ENCODE measurements at regions not wholly inside any gene's neighbourhood (a gene's known extent, or its start where the extent isn't known, plus 50 kb on each side); places are given as distances from the start of the nearest gene placed in this dataset.
"Not testable (repeated sequence)": the region's sequence is repeated elsewhere in the genome, so short reads cannot be mapped to it uniquely, and the experiment has no call there.

- H3K9ac ChIP-seq (ENCODE audit: low read length in 5 of 5); H3K9me3 ChIP-seq (ENCODE audit: control insufficient read depth in 5 of 5, low read length in 5 of 5); H3K27me3 ChIP-seq (ENCODE audit: control insufficient read depth in 5 of 5, insufficient read depth in 4 of 5, low read length in 5 of 5); H3K36me3 ChIP-seq (ENCODE audit: control insufficient read depth in 5 of 5, insufficient read depth in 5 of 5, low read length in 5 of 5); H3K27ac ChIP-seq (ENCODE audit: low read depth, low read length); H3K4me3 ChIP-seq (ENCODE audit: low read depth in 1 of 5, low read length in 5 of 5); H3K4me1 ChIP-seq (ENCODE audit: control insufficient read depth in 5 of 5, insufficient read depth in 5 of 5, low read length in 5 of 5): not testable (repeated sequence)
These were observed 90.4 kb downstream of the TEX51 start for GRCh38 chr2:126989064-126989463.

- no peaks in the 10 kb centered on the region for H3K4me1 ChIP-seq (ENCODE audit: control insufficient read depth in 5 of 5, insufficient read depth in 5 of 5, low read length in 5 of 5)
- H3K36me3 ChIP-seq (ENCODE audit: control insufficient read depth in 5 of 5, insufficient read depth in 5 of 5, low read length in 5 of 5): no peaks in the 10 kb centered on the region
- no peak overlapping the region for H3K27ac ChIP-seq (ENCODE audit: low read depth, low read length)
- H3K27me3 ChIP-seq (ENCODE audit: control insufficient read depth in 5 of 5, insufficient read depth in 4 of 5, low read length in 5 of 5): peaks cover 0 to 10% (median 8%) of the 10 kb centered on the region in 5 donors
- no peak overlapping the region for H3K9ac ChIP-seq (ENCODE audit: low read length in 5 of 5)
- H3K9me3 ChIP-seq (ENCODE audit: control insufficient read depth in 5 of 5, low read length in 5 of 5): peaks cover 0 to 5% (median 0%) of the 10 kb centered on the region in 5 donors
- no peak overlapping the region for H3K4me3 ChIP-seq (ENCODE audit: low read depth in 1 of 5, low read length in 5 of 5)
These were observed 91.5 kb downstream of the TEX51 start for GRCh38 chr2:126990200-126990599.

- Histone ChIP-seq H3K27me3 (ENCODE audit: control insufficient read depth in 5 of 5, insufficient read depth in 4 of 5, low read length in 5 of 5) (peaks cover 0 to 10% (median 8%) of the 10 kb centered on the region in 5 donors), H3K4me3 (ENCODE audit: low read depth in 1 of 5, low read length in 5 of 5) (no peak overlapping the region), H3K9ac (ENCODE audit: low read length in 5 of 5) (no peak overlapping the region), H3K27ac (ENCODE audit: low read depth, low read length) (no peak overlapping the region), H3K9me3 (ENCODE audit: control insufficient read depth in 5 of 5, low read length in 5 of 5) (peaks cover 0 to 5% (median 0%) of the 10 kb centered on the region in 5 donors), H3K4me1 (ENCODE audit: control insufficient read depth in 5 of 5, insufficient read depth in 5 of 5, low read length in 5 of 5) (no peaks in the 10 kb centered on the region), H3K36me3 (ENCODE audit: control insufficient read depth in 5 of 5, insufficient read depth in 5 of 5, low read length in 5 of 5) (no peaks in the 10 kb centered on the region)
These were observed 92.2 kb downstream of the TEX51 start for GRCh38 chr2:126990605-126991532.

GRCh38 chr2:126994340-126994777 is 95.7 kb downstream of the TEX51 start:
- H3K9me3 ChIP-seq (ENCODE audit: control insufficient read depth in 5 of 5, low read length in 5 of 5): peaks cover 0 to 5% (median 0%) of the 10 kb centered on the region in 5 donors
- H3K36me3 ChIP-seq (ENCODE audit: control insufficient read depth in 5 of 5, insufficient read depth in 5 of 5, low read length in 5 of 5): no peaks in the 10 kb centered on the region
- H3K4me3 ChIP-seq (ENCODE audit: low read depth in 1 of 5, low read length in 5 of 5): no peak overlapping the region
- H3K27ac ChIP-seq (ENCODE audit: low read depth, low read length): no peak overlapping the region
- no peaks in the 10 kb centered on the region for H3K4me1 ChIP-seq (ENCODE audit: control insufficient read depth in 5 of 5, insufficient read depth in 5 of 5, low read length in 5 of 5)
- H3K9ac ChIP-seq (ENCODE audit: low read length in 5 of 5): no peak overlapping the region
- peaks cover 0 to 10% (median 8%) of the 10 kb centered on the region in 5 donors for H3K27me3 ChIP-seq (ENCODE audit: control insufficient read depth in 5 of 5, insufficient read depth in 4 of 5, low read length in 5 of 5)

GRCh38 chr2:126995621-126996377 is 97.1 kb downstream of the TEX51 start:
- H3K27me3 ChIP-seq (ENCODE audit: control insufficient read depth in 5 of 5, insufficient read depth in 4 of 5, low read length in 5 of 5): peaks cover 0 to 8% (median 6%) of the 10 kb centered on the region in 5 donors
- H3K36me3 ChIP-seq (ENCODE audit: control insufficient read depth in 5 of 5, insufficient read depth in 5 of 5, low read length in 5 of 5): no peaks in the 10 kb centered on the region
- H3K4me3 ChIP-seq (ENCODE audit: low read depth in 1 of 5, low read length in 5 of 5): no peak overlapping the region

GRCh38 chr2:126996378-126996699 is 97.6 kb downstream of the TEX51 start:
- Histone ChIP-seq H3K4me3 (ENCODE audit: low read depth in 1 of 5, low read length in 5 of 5) (no peak overlapping the region), H3K27ac (ENCODE audit: low read depth, low read length) (no peak overlapping the region), H3K27me3 (ENCODE audit: control insufficient read depth in 5 of 5, insufficient read depth in 4 of 5, low read length in 5 of 5) (peaks cover 0 to 4% (median under 1%) of the 10 kb centered on the region in 5 donors), H3K9me3 (ENCODE audit: control insufficient read depth in 5 of 5, low read length in 5 of 5) (no peaks in the 10 kb centered on the region), H3K4me1 (ENCODE audit: control insufficient read depth in 5 of 5, insufficient read depth in 5 of 5, low read length in 5 of 5) (no peaks in the 10 kb centered on the region), H3K9ac (ENCODE audit: low read length in 5 of 5) (no peak overlapping the region), H3K36me3 (ENCODE audit: control insufficient read depth in 5 of 5, insufficient read depth in 5 of 5, low read length in 5 of 5) (no peaks in the 10 kb centered on the region)

More at GRCh38 chr2:126995621-126996377, 97.1 kb downstream of the TEX51 start:
- H3K9me3 ChIP-seq (ENCODE audit: control insufficient read depth in 5 of 5, low read length in 5 of 5): no peaks in the 10 kb centered on the region
- no peak overlapping the region for H3K27ac ChIP-seq (ENCODE audit: low read depth, low read length)
- no peak overlapping the region for H3K9ac ChIP-seq (ENCODE audit: low read length in 5 of 5)
- no peaks in the 10 kb centered on the region for H3K4me1 ChIP-seq (ENCODE audit: control insufficient read depth in 5 of 5, insufficient read depth in 5 of 5, low read length in 5 of 5)
